Fibroblast of skin of right quadriceps (primary cell): ENCODE measurements at regions not wholly inside any gene's neighbourhood (a gene's known extent, or its start where the extent isn't known, plus 50 kb on each side); places are given as distances from the start of the nearest gene placed in this dataset.

Experiments
- DNase-seq: peaks from one replicate; pipeline ENCODE4 v3.0.0-alpha.2; 2013

- DNase-seq, result no peak
Observed at GRCh38 chr16:47753659-47754058, 292.5 kb downstream of the PHKB start.
